Psoas muscle (tissue), 7 donors: ENCODE measurements at regions not wholly inside any gene's neighbourhood (a gene's known extent, or its start where the extent isn't known, plus 50 kb on each side); places are given as distances from the start of the nearest gene placed in this dataset.

Experiments used
- ATAC-seq, 4 donors: fragments of 200-7000 bp; cut with Tn5 transposase; one replicate each; pipeline ENCODE4 v1.9.1; 2020; ENCODE audit warnings: moderate library complexity in 3 of 4, mild to moderate bottlenecking in 2 of 4
- DNase-seq, 2 donors: peaks; one replicate each; pipeline ENCODE4 v3.0.0-alpha.2; 2020
- H3K27ac ChIP-seq: fragments of 200-600 bp; one replicate; pipeline ENCODE4 v1.8.0; 2022
- H3K27me3 ChIP-seq, 3 donors: fragments of 200-600 bp in 1 of 3; one replicate each; pipeline versions ENCODE4 v1.6.1 to v1.8.0; 2013 to 2022; ENCODE audit warnings: low read length in 2 of 3, mild to moderate bottlenecking in 2 of 3, moderate library complexity in 1 of 3; ENCODE audit not compliant: insufficient read depth in 3 of 3
- H3K36me3 ChIP-seq, 2 donors: fragments of 200-600 bp in 1 of 2; one replicate each; pipeline versions ENCODE4 v1.6.1 to v1.8.0; 2013 to 2022; ENCODE audit warnings: low read depth in 1 of 2, mild to moderate bottlenecking in 1 of 2, moderate library complexity in 1 of 2; ENCODE audit not compliant: insufficient read depth in 1 of 2
- H3K4me1 ChIP-seq: fragments of 200-600 bp; one replicate; pipeline ENCODE4 v1.8.0; 2022
- H3K4me3 ChIP-seq: fragments of 200-600 bp; one replicate; pipeline ENCODE4 v1.8.0; 2022; ENCODE audit warnings: mild to moderate bottlenecking
- H3K9me3 ChIP-seq: fragments of 200-600 bp; one replicate; pipeline ENCODE4 v1.8.0; 2022
- CTCF ChIP-seq: fragments of 200-600 bp; IDR thresholded peaks from one replicate; pipeline ENCODE4 v1.8.0; 2022; ENCODE audit warnings: antibody characterized with exemption
- WGBS, 3 donors: extraction: QIAGEN DNeasy Blood & Tissue Kit; methylation state at CpG; one replicate each; pipeline versions ENCODE4 v1.1.6 to v1.1.7; 2013; 5-methylcytosine and 5-hydroxymethylcytosine counted together
- intact Hi-C, 2 donors: fragments of 100-400 bp; cut with DNase I; formaldehyde crosslinking; loops; one replicate each; pipeline versions ENCODE4 v1.11.0 to v1.14.2; 2022
- donor health status: healthy with polysubstance abuse.
- donor health status: DM: no; HTN: no; CAD: no; lungs with moderate emphysema.
- donor health status: Bipolar disorder and iron deficiency.
- donor health status: healthy.
- donor health status: DM: yes; HTN: yes; CAD: no.
- donor health status: DM: no; HTN: no; CAD: no.
- donor health status: DM: yes; HTN: yes; CAD: no.

GRCh38 chr15:25188051-25188450 is 233.3 kb downstream of the SNRPN start:
- intact Hi-C loops: no loop called here
- H3K36me3 ChIP-seq: no peaks in the 10 kb centered on the region
- 72 to 80% (median 80%) methylated on average over 7 of the region's 7 CpGs for WGBS, 3 donors
- peak in 1 of 2 donors; percentile 19 for DNase-seq
- H3K27me3 ChIP-seq: no peaks in the 10 kb centered on the region
- peaks cover 3% of the 10 kb centered on the region for H3K9me3 ChIP-seq
- H3K4me1 ChIP-seq: no peaks in the 10 kb centered on the region
- H3K27ac ChIP-seq: no peak overlapping the region
- no peak for ATAC-seq
- TF ChIP-seq CTCF: no peak
- H3K4me3 ChIP-seq: no peak overlapping the region

GRCh38 chr15:25188551-25189101 is 233.8 kb downstream of the SNRPN start:
- Histone ChIP-seq H3K9me3 (peaks cover 3% of the 10 kb centered on the region), H3K36me3 (no peaks in the 10 kb centered on the region), H3K27me3 (no peaks in the 10 kb centered on the region), H3K4me3 (no peak overlapping the region), H3K4me1 (no peaks in the 10 kb centered on the region), H3K27ac (no peak overlapping the region)
- no peak for TF ChIP-seq CTCF
- 69 to 71% (median 70%) methylated on average over 7 of the region's 7 CpGs for WGBS, 3 donors
- ATAC-seq (no peak), DNase-seq (peak in 1 of 2 donors; percentile 4)
- intact Hi-C loops: no loop called here

GRCh38 chr15:25189551-25189950 is 234.8 kb downstream of the SNRPN start:
- Histone ChIP-seq H3K4me1 (no peaks in the 10 kb centered on the region), H3K27me3 (no peaks in the 10 kb centered on the region), H3K9me3 (peaks cover 3% of the 10 kb centered on the region), H3K27ac (no peak overlapping the region), H3K4me3 (no peak overlapping the region), H3K36me3 (no peaks in the 10 kb centered on the region)
- ATAC-seq (no peak), DNase-seq (no peak)
- intact Hi-C loops: no loop called here
- no peak for TF ChIP-seq CTCF
- WGBS, 3 donors: 76 to 79% (median 78%) methylated on average over 11 of the region's 11 CpGs

- Histone ChIP-seq H3K4me3 (no peak overlapping the region), H3K27me3 (no peaks in the 10 kb centered on the region), H3K4me1 (no peaks in the 10 kb centered on the region), H3K36me3 (no peaks in the 10 kb centered on the region), H3K27ac (no peak overlapping the region), H3K9me3 (peaks cover 3% of the 10 kb centered on the region)
- ATAC-seq (no peak), DNase-seq (no peak)
- no peak for TF ChIP-seq CTCF
- 77 to 88% (median 82%) methylated on average over 11 of the region's 11 CpGs for whole genome bisulfite sequencing, 3 donors
- intact Hi-C loops: no loop called here
These were observed 237.9 kb downstream of the SNRPN start for GRCh38 chr15:25192651-25193050.

- Histone ChIP-seq H3K27ac (no peak overlapping the region), H3K4me1 (no peaks in the 10 kb centered on the region), H3K27me3 (no peaks in the 10 kb centered on the region), H3K9me3 (no peaks in the 10 kb centered on the region), H3K4me3 (no peak overlapping the region), H3K36me3 (no peaks in the 10 kb centered on the region)
- no peak for ATAC-seq
- WGBS, 3 donors: 73 to 90% (median 80%) methylated on average over 5 of the region's 5 CpGs
- no peak for DNase-seq
- TF ChIP-seq CTCF: no peak
- intact Hi-C loops: no loop called here
These were observed 231.5 kb downstream of the UBE3A start for GRCh38 chr15:25207369-25207768.
